HG02840 (cell line): ENCODE measurements at regions not wholly inside any gene's neighbourhood (a gene's known extent, or its start where the extent isn't known, plus 50 kb on each side); places are given as distances from the start of the nearest gene placed in this dataset.

Experiments
- ATAC-seq: cut with Tn5 transposase; IDR thresholded peaks from one replicate; pipeline ENCODE4 v1.9.1; 2021; ENCODE audit warnings: mild to moderate bottlenecking, moderate library complexity, moderate number of reproducible peaks; ENCODE audit not compliant: unreplicated experiment, low FRiP score

GRCh38 chr6:91534614-91535013 is 947.7 kb upstream of the MAP3K7 start:
- ATAC-seq: no peak

- no peak for ATAC-seq
Observed at GRCh38 chr6:91523511-91523910, 936.6 kb upstream of the MAP3K7 start.

- no peak for ATAC-seq
Observed at GRCh38 chr6:91521999-91522398, 935.1 kb upstream of the MAP3K7 start.

- no peak for ATAC-seq
Observed at GRCh38 chr6:91509711-91510110, 922.8 kb upstream of the MAP3K7 start.

DNA sequence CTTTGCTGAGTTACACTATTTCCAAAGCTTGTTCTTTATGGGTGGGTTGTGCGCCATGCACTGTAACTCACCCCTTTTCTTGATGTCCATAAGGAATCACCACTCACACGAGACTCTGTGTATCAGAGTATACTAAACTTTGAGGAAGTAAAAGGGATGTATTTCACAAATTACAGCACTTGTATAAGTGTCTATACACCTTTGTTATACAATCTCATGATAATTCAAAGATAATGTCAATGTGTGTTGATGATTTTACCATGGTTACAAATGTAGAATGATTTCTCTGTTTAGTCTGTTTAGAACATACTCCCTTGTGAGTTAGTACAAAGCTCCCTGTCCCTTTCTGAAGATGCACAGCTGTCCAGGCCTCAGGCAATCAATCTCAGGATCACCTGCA is 922.2 kb upstream of the MAP3K7 start:
- no peak for ATAC-seq

DNA sequence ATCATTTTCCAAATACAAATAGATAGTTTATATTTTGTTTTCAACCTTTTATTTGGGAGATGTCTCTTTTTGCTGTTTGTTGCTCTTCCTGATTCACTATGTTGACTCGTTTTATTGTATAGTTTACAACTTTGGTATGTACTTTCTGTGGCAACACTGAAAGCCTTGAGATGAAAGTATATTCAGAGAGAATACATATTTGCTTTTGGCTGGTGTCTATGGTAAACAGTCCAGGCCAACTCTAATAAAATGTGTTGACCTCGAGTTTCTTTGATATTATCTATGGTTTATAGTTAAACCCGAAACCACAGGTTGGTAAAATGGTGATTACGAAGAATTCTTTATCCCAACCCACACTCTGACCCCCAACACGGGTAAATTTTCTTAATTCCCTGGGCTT is 919.6 kb upstream of the MAP3K7 start:
- ATAC-seq: no peak

DNA sequence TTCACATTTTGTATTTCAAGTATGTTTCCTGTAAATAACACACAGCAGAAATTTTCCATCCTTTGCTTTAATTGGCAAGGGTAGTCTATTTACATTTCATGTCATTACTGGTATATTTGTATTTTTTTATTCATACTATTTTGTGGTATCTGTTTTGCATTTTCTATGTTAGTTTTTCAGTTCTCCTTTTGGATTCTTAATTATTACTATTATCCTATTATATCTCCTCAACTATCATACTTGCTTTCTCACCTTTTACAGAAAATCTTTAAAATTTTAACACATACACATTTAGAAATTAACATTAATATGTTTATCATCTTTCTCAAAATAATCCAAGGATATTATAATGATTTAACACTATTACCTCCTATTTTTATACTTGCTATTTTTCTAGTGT is 918.3 kb upstream of the MAP3K7 start:
- ATAC-seq: no peak

GRCh38 chr6:91501930-91502329 is 915.1 kb upstream of the MAP3K7 start:
- ATAC-seq: no peak

DNA sequence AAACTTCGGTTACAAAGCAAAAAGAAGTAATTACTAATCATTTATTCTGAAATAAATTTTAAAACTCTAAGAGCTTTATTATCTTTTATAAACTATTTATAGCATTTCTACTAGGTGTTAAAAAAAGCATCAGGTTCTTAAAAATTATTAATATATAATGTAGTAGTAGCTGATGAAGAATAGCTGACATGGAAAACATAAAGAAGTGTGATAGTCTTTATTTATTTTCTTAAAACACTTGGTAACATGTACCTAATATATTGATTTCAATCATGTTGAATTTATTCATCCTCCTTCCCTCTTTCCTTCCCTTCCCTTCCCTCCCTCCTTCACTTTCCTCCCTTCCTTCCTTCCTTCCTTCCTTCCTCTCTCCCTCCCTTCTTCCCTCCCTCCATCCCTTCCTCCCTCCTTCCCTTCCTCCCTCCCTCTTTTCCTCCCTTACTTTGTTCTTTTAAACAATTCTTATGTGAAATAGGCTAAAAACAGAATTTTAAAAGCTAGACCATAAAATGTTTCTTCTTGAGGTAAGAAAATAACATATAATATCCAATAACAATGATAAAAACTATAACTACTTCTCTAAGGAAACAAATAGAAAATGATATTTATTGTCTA is 913.9 kb upstream of the MAP3K7 start:
- no peak for ATAC-seq

GRCh38 chr6:91498576-91498975 is 911.7 kb upstream of the MAP3K7 start:
- ATAC-seq: no peak

DNA sequence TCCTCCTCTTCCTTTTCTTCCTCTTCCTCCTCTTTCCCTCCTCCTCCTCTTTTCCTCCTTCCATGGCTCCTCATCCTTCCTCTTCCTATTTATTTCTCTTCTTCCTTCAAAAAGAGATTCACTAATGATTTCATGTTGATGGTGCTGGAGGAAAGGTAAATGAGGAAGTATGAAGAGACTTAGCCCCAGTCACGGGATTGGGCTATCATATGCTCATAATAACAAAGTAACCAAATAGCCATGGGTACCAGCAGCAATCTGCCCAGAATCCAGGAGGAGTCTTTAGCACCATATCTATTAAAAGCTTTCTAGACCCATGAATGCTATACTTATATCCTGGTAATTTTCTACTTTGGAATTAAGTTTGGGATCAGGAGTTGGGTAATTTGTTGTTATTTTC is 910.9 kb upstream of the MAP3K7 start:
- ATAC-seq: no peak

DNA sequence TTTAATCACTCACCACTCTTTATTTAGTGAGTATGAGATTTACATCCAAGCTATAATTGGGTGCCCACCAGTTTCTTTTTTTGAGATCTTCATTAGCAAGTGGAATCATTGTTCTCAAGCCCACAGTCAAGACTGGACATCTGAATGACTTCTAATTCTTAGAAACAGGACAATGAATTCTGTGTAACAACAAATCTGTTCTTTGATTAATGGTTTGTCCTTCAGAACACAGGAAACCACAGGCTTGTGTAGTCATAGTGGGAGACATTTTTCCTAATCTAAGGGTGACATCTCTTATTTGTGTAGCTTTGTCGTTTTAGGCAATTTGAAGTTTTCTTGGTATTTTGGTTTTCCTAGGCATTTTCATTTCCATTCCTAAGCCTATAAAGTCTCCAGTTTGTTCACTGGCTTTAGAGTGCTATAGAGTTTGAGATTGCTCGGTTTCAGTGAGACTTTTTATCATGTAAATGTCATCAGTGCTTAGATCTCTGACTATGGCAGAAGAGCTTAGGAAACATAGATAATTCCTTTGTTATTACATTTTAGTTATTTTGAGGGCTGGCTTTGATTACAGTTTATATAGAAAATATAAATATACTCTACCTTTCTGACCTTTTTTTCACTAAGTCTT is 903.9 kb upstream of the MAP3K7 start:
- ATAC-seq: no peak

GRCh38 chr6:91487696-91488392 is 901.0 kb upstream of the MAP3K7 start:
- ATAC-seq: no peak

DNA sequence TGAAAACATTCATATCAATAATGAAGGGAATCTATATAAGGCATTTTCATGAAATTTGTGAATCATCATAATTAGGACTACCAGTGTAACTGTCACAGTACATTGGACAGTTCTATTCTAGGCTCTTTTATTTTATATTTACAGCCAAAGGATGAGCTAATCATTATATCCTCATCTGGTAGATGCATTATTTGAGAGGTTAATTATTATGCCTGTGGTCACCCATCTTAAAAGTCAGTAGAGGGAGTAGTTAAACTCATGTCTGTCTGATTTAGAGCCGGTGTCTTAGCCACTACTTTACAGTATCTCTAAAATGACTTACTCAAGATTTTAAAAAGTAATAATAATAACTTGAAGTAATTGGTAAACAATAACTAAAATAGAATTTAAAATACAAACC is 899.3 kb upstream of the MAP3K7 start:
- ATAC-seq: no peak

GRCh38 chr6:91485047-91485446 is 898.2 kb upstream of the MAP3K7 start:
- no peak for ATAC-seq

GRCh38 chr6:91483415-91484105 is 896.7 kb upstream of the MAP3K7 start:
- ATAC-seq: no peak

GRCh38 chr6:91482498-91482897 is 895.6 kb upstream of the MAP3K7 start:
- peak; percentile 83 for ATAC-seq

- no peak for ATAC-seq
Observed at GRCh38 chr6:91480402-91480801, 893.5 kb upstream of the MAP3K7 start.

DNA sequence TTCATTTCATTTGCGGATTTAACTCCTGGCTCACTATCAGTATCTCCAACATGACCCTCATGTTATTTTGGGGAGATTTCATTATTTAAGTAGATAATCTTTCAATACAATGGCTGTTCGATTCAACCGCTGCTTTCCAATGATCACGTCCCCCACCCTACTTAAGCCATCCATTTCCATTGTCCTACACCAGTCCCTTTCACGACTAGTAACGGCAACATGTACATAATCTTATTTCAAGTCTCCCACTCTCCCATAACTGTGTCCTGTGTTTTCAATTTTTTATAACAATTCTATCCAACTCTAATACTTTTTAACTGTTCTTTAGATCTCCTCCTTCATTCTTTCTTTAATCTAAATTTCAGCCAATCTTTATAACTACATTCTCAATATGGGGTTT is 890.8 kb upstream of the MAP3K7 start:
- no peak for ATAC-seq

GRCh38 chr6:91476000-91476399 is 889.1 kb upstream of the MAP3K7 start:
- no peak for ATAC-seq

GRCh38 chr6:91465393-91465792 is 878.5 kb upstream of the MAP3K7 start:
- ATAC-seq: no peak
